ENCODE measurements at regions not wholly inside any gene's neighbourhood (a gene's known extent, or its start where the extent isn't known, plus 50 kb on each side); places are given as distances from the start of the nearest gene placed in this dataset.

GRCh38 chr4:57278780-57279179 is 168.6 kb upstream of the IGFBP7 start:
- DNase-seq (ENCODE audit: low spot score): no peak
- no peak for FAIRE-seq

- no peak for FAIRE-seq
- no peak for DNase-seq (ENCODE audit: low spot score)
These were observed 163.9 kb upstream of the IGFBP7 start for GRCh38 chr4:57274082-57274481.

DNA sequence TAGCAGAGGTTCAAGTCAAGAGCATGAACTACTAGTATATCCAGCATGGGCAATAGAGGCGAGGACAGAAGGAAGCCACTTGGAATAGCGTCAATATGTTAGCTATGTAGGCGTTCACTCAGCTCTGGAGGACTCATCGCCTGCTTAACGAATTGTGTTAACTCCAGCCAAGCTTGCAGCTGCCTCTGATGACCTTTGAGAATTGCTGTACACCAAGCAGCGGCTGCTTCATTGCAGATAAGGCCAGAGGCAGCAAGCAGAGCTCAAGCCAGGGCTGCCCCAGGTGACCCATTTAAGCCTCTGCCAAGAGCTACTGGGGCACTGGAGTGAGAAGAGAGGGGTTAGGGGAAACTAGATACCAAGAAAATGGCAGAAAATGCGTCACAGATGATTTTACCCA is 160.2 kb upstream of the IGFBP7 start:
- no peak for DNase-seq (ENCODE audit: low spot score)
- no peak for FAIRE-seq

- no peak for FAIRE-seq
- DNase-seq (ENCODE audit: low spot score): no peak
These were observed 155.8 kb upstream of the IGFBP7 start for GRCh38 chr4:57265831-57266582.

GRCh38 chr4:57254754-57255153 is 144.6 kb upstream of the IGFBP7 start:
- FAIRE-seq (no peak), DNase-seq (ENCODE audit: low spot score) (no peak)

DNA sequence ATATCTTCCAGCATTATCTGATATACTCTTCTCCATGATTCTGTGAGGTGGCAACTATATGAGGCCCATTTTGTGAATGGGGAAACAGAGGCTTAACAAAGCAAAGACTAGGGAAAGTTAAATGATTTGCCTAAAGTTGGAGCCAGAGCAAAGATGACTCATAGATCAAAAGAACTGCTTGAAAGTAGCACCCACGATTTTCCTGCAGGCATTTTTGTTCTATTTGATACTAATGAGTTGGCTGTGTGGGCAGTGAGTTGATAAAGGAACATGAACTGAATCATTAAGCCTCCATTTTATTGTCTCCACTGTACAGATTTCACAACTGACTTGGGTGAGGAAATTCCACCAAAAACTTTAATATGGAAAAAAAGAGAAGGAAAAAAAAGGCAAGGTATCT is 138.9 kb upstream of the IGFBP7 start:
- DNase-seq (ENCODE audit: low spot score) (peak; percentile 21), FAIRE-seq (no peak)

GRCh38 chr4:57243076-57243475 is 132.9 kb upstream of the IGFBP7 start:
- FAIRE-seq (no peak), DNase-seq (ENCODE audit: low spot score) (no peak)

GRCh38 chr4:57234252-57234775 is 124.1 kb upstream of the IGFBP7 start:
- DNase-seq (ENCODE audit: low spot score): no peak
- FAIRE-seq: no peak

GRCh38 chr4:57233386-57233785 is 123.2 kb upstream of the IGFBP7 start:
- DNase-seq (ENCODE audit: low spot score) (no peak), FAIRE-seq (no peak)

- FAIRE-seq (no peak), DNase-seq (ENCODE audit: low spot score) (no peak)
These were observed 121.6 kb upstream of the IGFBP7 start for GRCh38 chr4:57231781-57232180.

- FAIRE-seq: no peak
- DNase-seq (ENCODE audit: low spot score): no peak
These were observed 110.5 kb upstream of the IGFBP7 start for GRCh38 chr4:57220734-57221133.

- FAIRE-seq: no peak
- DNase-seq (ENCODE audit: low spot score): no peak
These were observed 110.0 kb upstream of the IGFBP7 start for GRCh38 chr4:57220172-57220571.

DNA sequence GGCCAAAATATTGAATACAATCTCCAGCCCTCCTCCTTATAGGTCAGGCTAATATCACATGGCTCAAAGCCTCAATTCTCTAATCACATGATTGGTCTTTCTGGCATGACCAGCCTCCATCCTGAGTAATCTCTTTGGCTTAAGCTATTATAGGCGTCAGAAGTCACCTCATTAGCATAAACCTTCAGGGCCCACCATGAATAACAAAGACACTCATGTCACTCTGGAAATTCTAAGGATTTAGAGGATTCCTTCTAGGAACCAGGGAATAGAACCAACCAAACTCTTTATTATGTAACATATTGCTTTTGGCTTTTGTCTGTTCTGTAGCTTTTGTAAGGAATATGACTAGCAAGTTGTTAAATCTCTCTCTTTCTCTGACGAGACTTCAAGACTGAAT is 109.2 kb upstream of the IGFBP7 start:
- DNase-seq (ENCODE audit: low spot score): no peak
- no peak for FAIRE-seq

GRCh38 chr4:57214654-57215411 is 104.6 kb upstream of the IGFBP7 start:
- FAIRE-seq: no peak
- no peak for DNase-seq (ENCODE audit: low spot score)

- FAIRE-seq: no peak
- no peak for DNase-seq (ENCODE audit: low spot score)
These were observed 100.9 kb upstream of the IGFBP7 start for GRCh38 chr4:57211131-57211530.

- FAIRE-seq (no peak), DNase-seq (ENCODE audit: low spot score) (no peak)
These were observed 96.0 kb upstream of the IGFBP7 start for GRCh38 chr4:57206172-57206571.

DNA sequence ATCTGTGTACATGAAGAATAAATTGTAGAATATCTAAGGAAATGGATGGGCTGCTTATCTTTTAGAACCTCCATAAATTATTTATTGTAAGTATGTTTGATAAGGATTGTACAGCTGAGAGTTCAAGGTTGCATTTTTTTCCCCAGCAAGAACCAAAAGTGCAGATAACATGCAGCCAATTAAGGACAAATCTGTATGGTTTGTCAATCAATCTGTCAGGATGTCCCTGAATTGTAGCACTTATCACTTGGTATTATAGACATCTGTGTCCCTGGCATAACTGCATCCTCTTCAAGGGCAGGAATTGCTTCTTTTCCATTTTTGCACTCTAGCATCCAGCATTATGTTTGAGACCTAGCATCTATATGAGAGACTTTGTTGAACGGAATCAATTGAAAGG is 95.4 kb upstream of the IGFBP7 start:
- FAIRE-seq (no peak), DNase-seq (ENCODE audit: low spot score) (no peak)

GRCh38 chr4:57200799-57201327 is 90.7 kb upstream of the IGFBP7 start:
- no peak for FAIRE-seq
- no peak for DNase-seq (ENCODE audit: low spot score)

DNA sequence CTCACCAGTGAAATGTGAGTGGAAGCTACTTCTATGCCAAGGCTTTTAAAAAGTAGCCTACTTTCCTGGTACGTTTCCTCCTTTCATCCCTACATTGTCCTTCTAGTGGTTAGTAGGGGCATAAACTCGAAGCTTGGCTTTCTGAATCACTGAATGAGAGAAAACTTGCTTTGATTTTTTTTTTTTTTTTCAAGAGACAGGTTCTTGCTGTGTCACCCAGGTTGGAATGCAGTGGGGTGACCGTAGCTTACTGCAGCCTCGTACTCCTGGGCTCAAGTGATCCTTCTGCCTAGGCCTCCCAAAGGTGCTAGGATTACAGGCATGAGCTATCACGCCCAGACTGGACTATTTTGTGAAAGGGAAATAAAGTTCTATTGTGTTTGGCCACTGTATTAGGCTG is 89.1 kb upstream of the IGFBP7 start:
- DNase-seq (ENCODE audit: low spot score) (no peak), FAIRE-seq (no peak)

- FAIRE-seq (no peak), DNase-seq (ENCODE audit: low spot score) (no peak)
These were observed 85.4 kb upstream of the IGFBP7 start for GRCh38 chr4:57195622-57196021.

GRCh38 chr4:57194068-57194611 is 84.0 kb upstream of the IGFBP7 start:
- FAIRE-seq (no peak), DNase-seq (ENCODE audit: low spot score) (no peak)

- DNase-seq (ENCODE audit: low spot score) (no peak), FAIRE-seq (no peak)
These were observed 83.1 kb upstream of the IGFBP7 start for GRCh38 chr4:57193209-57193810.
